Neural progenitor cell (in vitro differentiated cells): ENCODE measurements at regions not wholly inside any gene's neighbourhood (a gene's known extent, or its start where the extent isn't known, plus 50 kb on each side); places are given as distances from the start of the nearest gene placed in this dataset.

Experiments used
- DNase-seq: peaks from one replicate; pipeline ENCODE4 v3.0.0-alpha.2; 2016; ENCODE audit warnings: low spot score
- H2AFZ ChIP-seq: fragments of 200-600 bp; sonication (generic); replicated peaks from 2 replicates; pipeline ENCODE4 v1.6.1; 2016; ENCODE audit warnings: antibody characterized with exemption
- H3F3A ChIP-seq: fragments of 200-600 bp; sonication (generic); 2 replicates; pipeline ENCODE4 v1.6.1; 2016; ENCODE audit warnings: antibody characterized with exemption, low read depth
- H3K27ac ChIP-seq: fragments of 200-600 bp; sonication (generic); 2 replicates; pipeline ENCODE4 v1.5.1; 2016; ENCODE audit warnings: mild to moderate bottlenecking
- H3K27me3 ChIP-seq: fragments of 200-600 bp; sonication (generic); 2 replicates; pipeline ENCODE4 v1.6.1; 2016; ENCODE audit warnings: mild to moderate bottlenecking, moderate library complexity
- H3K36me3 ChIP-seq: fragments of 200-600 bp; sonication (generic); 2 replicates; pipeline ENCODE4 v1.5.1; 2016
- H3K4me1 ChIP-seq: fragments of 200-600 bp; sonication (generic); 2 replicates; pipeline ENCODE4 v1.6.1; 2016; ENCODE audit warnings: mixed run types
- H3K4me2 ChIP-seq: fragments of 200-600 bp; sonication (generic); 2 replicates; pipeline ENCODE4 v1.6.1; 2016
- H3K4me3 ChIP-seq: fragments of 200-600 bp; sonication (generic); 2 replicates; pipeline ENCODE4 v1.5.1; 2016
- H3K79me2 ChIP-seq: fragments of 200-600 bp; sonication (generic); 2 replicates; pipeline ENCODE4 v1.6.1; 2016; ENCODE audit warnings: low read depth
- H3K9ac ChIP-seq: fragments of 200-600 bp; sonication (generic); 2 replicates; pipeline ENCODE4 v1.6.1; 2016
- H3K9me3 ChIP-seq: fragments of 200-600 bp; sonication (generic); 2 replicates; pipeline ENCODE4 v1.5.1; 2016; ENCODE audit warnings: low read depth
- H4K20me1 ChIP-seq: fragments of 200-600 bp; sonication (generic); 2 replicates; pipeline ENCODE4 v1.6.1; 2016; ENCODE audit warnings: low read depth
- H3K27ac Mint-ChIP-seq: 3 replicates; pipeline ENCODE4 v1.8.0; 2021; ENCODE audit warnings: mixed read lengths
- H3K27me3 Mint-ChIP-seq: 2 replicates; pipeline ENCODE4 v1.8.0; 2022; ENCODE audit warnings: low read depth, mild to moderate bottlenecking, inconsistent platforms, moderate library complexity, mixed read lengths; ENCODE audit not compliant: insufficient read depth
- H3K36me3 Mint-ChIP-seq: 3 replicates; pipeline ENCODE4 v1.8.0; 2021; ENCODE audit warnings: mixed read lengths
- H3K4me1 Mint-ChIP-seq: 3 replicates; pipeline ENCODE4 v1.8.0; 2021; ENCODE audit warnings: mixed read lengths
- H3K4me3 Mint-ChIP-seq: 3 replicates; pipeline ENCODE4 v1.8.0; 2021; ENCODE audit warnings: mild to moderate bottlenecking, moderate library complexity, mixed read lengths
- H3K9me3 Mint-ChIP-seq: 3 replicates; pipeline ENCODE4 v1.8.0; 2020; ENCODE audit warnings: mixed read lengths
- CTCF ChIP-seq: fragments of 200-600 bp; sonication (generic); IDR thresholded peaks from 2 replicates; pipeline ENCODE4 v1.5.1; 2017; ENCODE audit warnings: antibody characterized with exemption, mild to moderate bottlenecking
- EZH2 ChIP-seq: fragments of 200-600 bp; sonication (generic); IDR thresholded peaks from 2 replicates; pipeline ENCODE4 v1.6.1; 2017; ENCODE audit warnings: antibody characterized with exemption, mild to moderate bottlenecking, moderate library complexity
- EZH2phosphoT487 ChIP-seq: fragments of 200-600 bp; sonication (generic); IDR thresholded peaks from 2 replicates; pipeline ENCODE4 v1.6.1; 2017; ENCODE audit warnings: antibody characterized with exemption

GRCh38 chr20:4370851-4371250 lies 121.8 kb upstream of the ADRA1D start:
- no peaks in the 10 kb centered on the region for H3K79me2 ChIP-seq
- Mint-ChIP-seq H3K27ac (no peak overlapping the region), H3K36me3 (peaks cover 1% of the 10 kb centered on the region), H3K9me3 (no peaks in the 10 kb centered on the region), H3K4me1 (peaks cover 7% of the 10 kb centered on the region), H3K27me3 (peaks cover 2% of the 10 kb centered on the region), H3K4me3 (no peak overlapping the region)
- H2AFZ ChIP-seq = no peak overlapping the region
- DNase-seq = no peak
- H3K4me1 ChIP-seq = no peaks in the 10 kb centered on the region
- H3K9ac ChIP-seq = no peak overlapping the region
- no peaks in the 10 kb centered on the region for H4K20me1 ChIP-seq
- TF ChIP-seq CTCF (no peak), EZH2phosphoT487 (no peak), EZH2 (no peak)
- no peaks in the 10 kb centered on the region for H3F3A ChIP-seq
- no peak overlapping the region for H3K27ac ChIP-seq
- H3K4me2 ChIP-seq = no peak overlapping the region
- H3K36me3 ChIP-seq = no peaks in the 10 kb centered on the region
- no peak overlapping the region for H3K4me3 ChIP-seq
- no peaks in the 10 kb centered on the region for H3K27me3 ChIP-seq
- H3K9me3 ChIP-seq = no peaks in the 10 kb centered on the region

GRCh38 chr20:4369798-4370124 lies 120.7 kb upstream of the ADRA1D start:
- Histone ChIP-seq H3K9me3 (no peaks in the 10 kb centered on the region), H3K36me3 (no peaks in the 10 kb centered on the region), H3K27me3 (no peaks in the 10 kb centered on the region), H3K4me3 (no peak overlapping the region), H3K4me1 (no peaks in the 10 kb centered on the region), H3K9ac (no peak overlapping the region), H3F3A (no peaks in the 10 kb centered on the region), H3K4me2 (no peak overlapping the region), H3K79me2 (no peaks in the 10 kb centered on the region), H3K27ac (no peak overlapping the region), H4K20me1 (no peaks in the 10 kb centered on the region), H2AFZ (no peak overlapping the region)
- Mint-ChIP-seq H3K4me3 (no peak overlapping the region), H3K9me3 (no peaks in the 10 kb centered on the region), H3K4me1 (peaks cover 2% of the 10 kb centered on the region), H3K27me3 (peaks cover 2% of the 10 kb centered on the region), H3K27ac (no peak overlapping the region), H3K36me3 (peaks cover 1% of the 10 kb centered on the region)
- no peak for DNase-seq
- no peak for TF ChIP-seq EZH2
- no peak for TF ChIP-seq EZH2phosphoT487
- no peak for TF ChIP-seq CTCF

GRCh38 chr20:4369119-4369797 lies 120.2 kb upstream of the ADRA1D start:
- no peak overlapping the region for H2AFZ ChIP-seq
- Mint-ChIP-seq H3K4me1 (peaks cover 2% of the 10 kb centered on the region), H3K4me3 (no peak overlapping the region), H3K27ac (no peak overlapping the region), H3K9me3 (no peaks in the 10 kb centered on the region), H3K27me3 (peaks cover 2% of the 10 kb centered on the region), H3K36me3 (peaks cover 1% of the 10 kb centered on the region)
- TF ChIP-seq EZH2 (no peak), CTCF (no peak), EZH2phosphoT487 (no peak)
- no peaks in the 10 kb centered on the region for H3K27me3 ChIP-seq
- H3K9me3 ChIP-seq = no peaks in the 10 kb centered on the region
- H3K4me1 ChIP-seq = no peaks in the 10 kb centered on the region
- no peaks in the 10 kb centered on the region for H4K20me1 ChIP-seq
- no peaks in the 10 kb centered on the region for H3K79me2 ChIP-seq
- H3K4me2 ChIP-seq = no peak overlapping the region
- no peak for DNase-seq
- H3K4me3 ChIP-seq = no peak overlapping the region
- H3K9ac ChIP-seq = no peak overlapping the region
- H3K36me3 ChIP-seq = no peaks in the 10 kb centered on the region
- H3K27ac ChIP-seq = no peak overlapping the region
- H3F3A ChIP-seq = no peaks in the 10 kb centered on the region
